Adrenal gland (tissue), 5 donors: ENCODE measurements at regions not wholly inside any gene's neighbourhood (a gene's known extent, or its start where the extent isn't known, plus 50 kb on each side); places are given as distances from the start of the nearest gene placed in this dataset.

ENCODE experiments used
- CTCF ChIP-seq, 6 experiments: fragments of 450-650 bp in 4 of 6; fragments of 200-600 bp in 2 of 6; sonication (generic) in 1 of 6; IDR thresholded peaks; 1 replicate in 5 of 6; 2 replicates in 1 of 6; pipeline versions ENCODE4 v1.5.1 to v1.8.0; 2016 to 2021; ENCODE audit warnings: antibody characterized with exemption in 6 of 6, mild to moderate bottlenecking in 2 of 6, moderate library complexity in 1 of 6
- POLR2A ChIP-seq, 2 donors: fragments of 450-650 bp; IDR thresholded peaks; one replicate each; pipeline ENCODE4 v1.6.1; 2017; ENCODE audit warnings: antibody characterized with exemption in 2 of 2, mild to moderate bottlenecking in 2 of 2, moderate library complexity in 1 of 2
- donor health status: DM: no; HTN: no; CAD: no.

DNA sequence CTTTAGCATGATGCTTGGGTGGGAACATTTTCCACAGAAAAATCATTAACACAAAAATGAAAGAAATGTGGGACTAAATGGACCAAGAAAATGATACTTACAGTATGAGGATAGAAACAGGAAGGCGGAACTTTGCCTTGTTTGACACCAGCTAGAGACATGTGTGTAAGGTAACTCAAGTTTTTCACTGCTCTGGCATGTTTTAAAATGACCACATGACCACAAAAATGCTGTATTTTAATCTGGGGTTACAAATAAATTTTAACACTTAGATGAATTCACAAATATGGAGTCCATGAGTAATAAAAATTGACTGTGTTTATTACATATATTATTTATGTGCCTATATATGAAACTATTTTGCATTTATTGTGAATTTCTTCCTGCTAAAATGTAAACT lies 100.9 kb upstream of the PHYHIPL start:
- TF ChIP-seq CTCF (IDR thresholded peaks at IDR 0.05) (no peak), POLR2A (IDR thresholded peaks at IDR 0.05) (no peak)
